ENCODE measurements at regions not wholly inside any gene's neighbourhood (a gene's known extent, or its start where the extent isn't known, plus 50 kb on each side); places are given as distances from the start of the nearest gene placed in this dataset.

GRCh38 chr1:244989813-244990212 is 125.5 kb upstream of the HNRNPU start:
- DNase-seq (ENCODE audit: low spot score) = no peak
- Histone ChIP-seq H3K4me3 (no peak overlapping the region), H3K27ac (no peak overlapping the region), H3K9me3 (ENCODE audit: low read depth) (no peaks in the 10 kb centered on the region), H3K79me2 (no peaks in the 10 kb centered on the region), H3K27me3 (no peaks in the 10 kb centered on the region), H3K36me3 (replicated peaks; ENCODE audit: insufficient read depth, low read depth) (no peaks in the 10 kb centered on the region), H2AFZ (no peak overlapping the region), H3K9me2 (replicated peaks; ENCODE audit: insufficient read depth) (no peaks in the 10 kb centered on the region), H3K4me2 (no peak overlapping the region), H3K4me1 (ENCODE audit: insufficient read depth) (no peaks in the 10 kb centered on the region), H4K20me1 (ENCODE audit: insufficient read depth, poor library complexity, severe bottlenecking) (no peaks in the 10 kb centered on the region)
- no peak for TF ChIP-seq EZH2 (IDR thresholded peaks at IDR 0.05; ENCODE audit: borderline replicate concordance)
- TF ChIP-seq, protein P1, sequence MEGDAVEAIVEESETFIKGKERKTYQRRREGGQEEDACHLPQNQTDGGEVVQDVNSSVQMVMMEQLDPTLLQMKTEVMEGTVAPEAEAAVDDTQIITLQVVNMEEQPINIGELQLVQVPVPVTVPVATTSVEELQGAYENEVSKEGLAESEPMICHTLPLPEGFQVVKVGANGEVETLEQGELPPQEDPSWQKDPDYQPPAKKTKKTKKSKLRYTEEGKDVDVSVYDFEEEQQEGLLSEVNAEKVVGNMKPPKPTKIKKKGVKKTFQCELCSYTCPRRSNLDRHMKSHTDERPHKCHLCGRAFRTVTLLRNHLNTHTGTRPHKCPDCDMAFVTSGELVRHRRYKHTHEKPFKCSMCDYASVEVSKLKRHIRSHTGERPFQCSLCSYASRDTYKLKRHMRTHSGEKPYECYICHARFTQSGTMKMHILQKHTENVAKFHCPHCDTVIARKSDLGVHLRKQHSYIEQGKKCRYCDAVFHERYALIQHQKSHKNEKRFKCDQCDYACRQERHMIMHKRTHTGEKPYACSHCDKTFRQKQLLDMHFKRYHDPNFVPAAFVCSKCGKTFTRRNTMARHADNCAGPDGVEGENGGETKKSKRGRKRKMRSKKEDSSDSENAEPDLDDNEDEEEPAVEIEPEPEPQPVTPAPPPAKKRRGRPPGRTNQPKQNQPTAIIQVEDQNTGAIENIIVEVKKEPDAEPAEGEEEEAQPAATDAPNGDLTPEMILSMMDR (IDR thresholded peaks at IDR 0.05; ENCODE audit: poor library complexity) = no peak
- no peak for TF ChIP-seq EZH2phosphoT487 (IDR thresholded peaks at IDR 0.05; ENCODE audit: low read depth, severe bottlenecking, unreplicated experiment)
- WGBS (ENCODE audit: low lambda C conversion rate, missing lambda C conversion rate) = 92% methylated on average over 7 of the region's 7 CpGs

- no peaks in the 10 kb centered on the region for H3K9me3 ChIP-seq (ENCODE audit: low read depth)
- H2AFZ ChIP-seq = no peak overlapping the region
- H4K20me1 ChIP-seq (ENCODE audit: insufficient read depth, poor library complexity, severe bottlenecking) = no peaks in the 10 kb centered on the region
- no peak overlapping the region for H3K4me3 ChIP-seq
- H3K4me2 ChIP-seq = no peak overlapping the region
- H3K27me3 ChIP-seq = no peaks in the 10 kb centered on the region
- peak overlapping the region; percentile 6 for H3K27ac ChIP-seq
- H3K79me2 ChIP-seq = no peaks in the 10 kb centered on the region
- TF ChIP-seq EZH2phosphoT487 (IDR thresholded peaks at IDR 0.05; ENCODE audit: low read depth, severe bottlenecking, unreplicated experiment) = no peak
- no peak for TF ChIP-seq EZH2 (IDR thresholded peaks at IDR 0.05; ENCODE audit: borderline replicate concordance)
- TF ChIP-seq, protein P1 (IDR thresholded peaks at IDR 0.05; ENCODE audit: poor library complexity) = no peak
- 95% methylated on average over 2 of the region's 2 CpGs for WGBS (ENCODE audit: low lambda C conversion rate, missing lambda C conversion rate)
- no peaks in the 10 kb centered on the region for H3K36me3 ChIP-seq (replicated peaks; ENCODE audit: insufficient read depth, low read depth)
- no peak for DNase-seq (ENCODE audit: low spot score)
- no peaks in the 10 kb centered on the region for H3K4me1 ChIP-seq (ENCODE audit: insufficient read depth)
- H3K9me2 ChIP-seq (replicated peaks; ENCODE audit: insufficient read depth) = no peaks in the 10 kb centered on the region
These were observed 124.2 kb upstream of the HNRNPU start for GRCh38 chr1:244988521-244988920.

GRCh38 chr1:244980605-244981004 is 116.3 kb upstream of the HNRNPU start:
- Histone ChIP-seq H3K79me2 (no peaks in the 10 kb centered on the region), H3K27me3 (no peaks in the 10 kb centered on the region), H3K27ac (no peak overlapping the region), H4K20me1 (ENCODE audit: insufficient read depth, poor library complexity, severe bottlenecking) (no peaks in the 10 kb centered on the region), H3K36me3 (replicated peaks; ENCODE audit: insufficient read depth, low read depth) (no peaks in the 10 kb centered on the region), H3K4me3 (no peak overlapping the region), H3K9me2 (replicated peaks; ENCODE audit: insufficient read depth) (no peaks in the 10 kb centered on the region), H3K4me2 (no peak overlapping the region), H3K4me1 (ENCODE audit: insufficient read depth) (no peaks in the 10 kb centered on the region), H2AFZ (no peak overlapping the region), H3K9me3 (ENCODE audit: low read depth) (no peaks in the 10 kb centered on the region)
- TF ChIP-seq EZH2phosphoT487 (IDR thresholded peaks at IDR 0.05; ENCODE audit: low read depth, severe bottlenecking, unreplicated experiment) = no peak
- TF ChIP-seq EZH2 (IDR thresholded peaks at IDR 0.05; ENCODE audit: borderline replicate concordance) = no peak
- TF ChIP-seq, protein P1 (IDR thresholded peaks at IDR 0.05; ENCODE audit: poor library complexity) = no peak
- WGBS (ENCODE audit: low lambda C conversion rate, missing lambda C conversion rate) = 97% methylated on average over 7 of the region's 7 CpGs
- DNase-seq (ENCODE audit: low spot score) = no peak

- Histone ChIP-seq H3K27me3 (no peaks in the 10 kb centered on the region), H4K20me1 (ENCODE audit: insufficient read depth, poor library complexity, severe bottlenecking) (no peaks in the 10 kb centered on the region), H3K9me3 (ENCODE audit: low read depth) (no peaks in the 10 kb centered on the region), H3K79me2 (peaks cover 14% of the 10 kb centered on the region), H2AFZ (no peak overlapping the region), H3K4me3 (no peak overlapping the region), H3K4me1 (ENCODE audit: insufficient read depth) (peaks cover 5% of the 10 kb centered on the region), H3K4me2 (no peak overlapping the region), H3K27ac (peak overlapping the region; percentile 35), H3K9me2 (replicated peaks; ENCODE audit: insufficient read depth) (no peaks in the 10 kb centered on the region), H3K36me3 (replicated peaks; ENCODE audit: insufficient read depth, low read depth) (no peaks in the 10 kb centered on the region)
- DNase-seq (ENCODE audit: low spot score) = no peak
- WGBS (ENCODE audit: low lambda C conversion rate, missing lambda C conversion rate) = 89% methylated on average over 8 of the region's 8 CpGs
- TF ChIP-seq, protein P1 (IDR thresholded peaks at IDR 0.05; ENCODE audit: poor library complexity) = no peak
- TF ChIP-seq EZH2phosphoT487 (IDR thresholded peaks at IDR 0.05; ENCODE audit: low read depth, severe bottlenecking, unreplicated experiment) (no peak), EZH2 (IDR thresholded peaks at IDR 0.05; ENCODE audit: borderline replicate concordance) (no peak)
These were observed 110.2 kb upstream of the HNRNPU start for GRCh38 chr1:244974550-244974949.

All from hepatocyte (in vitro differentiated cells).